HG02870 (cell line): ENCODE measurements at regions not wholly inside any gene's neighbourhood (a gene's known extent, or its start where the extent isn't known, plus 50 kb on each side); places are given as distances from the start of the nearest gene placed in this dataset.

ENCODE experiments used
- ATAC-seq: cut with Tn5 transposase; IDR thresholded peaks from one replicate; pipeline ENCODE4 v1.9.1; 2021; ENCODE audit warnings: mild to moderate bottlenecking, moderate library complexity; ENCODE audit not compliant: unreplicated experiment

DNA sequence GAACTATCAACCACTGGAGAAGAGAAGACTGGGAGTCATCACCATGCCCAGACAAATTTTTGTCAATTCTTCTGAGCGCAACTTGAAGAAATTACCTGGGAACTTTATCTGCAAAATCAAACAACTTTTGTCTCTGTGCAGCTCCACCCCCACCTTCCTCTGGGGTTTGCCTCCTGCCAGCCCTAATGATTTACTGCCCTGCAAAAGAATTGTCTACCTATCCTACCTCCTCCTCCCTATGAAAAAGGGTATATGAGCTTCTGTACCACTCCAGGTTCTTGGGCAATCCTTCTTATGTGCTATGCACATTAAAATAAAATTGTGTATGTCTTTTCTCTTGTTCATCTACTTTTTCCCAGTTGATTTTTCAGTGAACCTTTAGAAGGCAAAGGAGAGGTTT lies 191.9 kb downstream of the URB2 start:
- no peak for ATAC-seq

DNA sequence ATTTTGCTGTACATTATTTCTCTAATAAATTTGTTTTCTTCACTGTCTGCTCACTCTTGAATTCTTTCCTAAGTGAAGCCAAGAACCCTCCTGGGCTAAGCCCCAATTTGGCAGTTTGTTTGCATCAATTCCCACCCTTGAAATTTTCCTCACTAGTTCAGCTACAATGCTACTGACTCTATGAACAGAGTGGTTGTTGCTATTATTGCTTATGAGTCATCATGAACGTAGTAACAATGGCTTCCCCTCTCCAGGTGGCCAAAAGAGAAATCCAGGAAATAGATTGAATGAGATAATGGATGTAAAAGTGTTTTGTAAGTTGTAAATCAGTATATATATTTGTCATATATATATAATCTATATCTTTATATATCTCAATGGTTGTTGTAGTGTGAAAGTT lies 193.0 kb downstream of the URB2 start:
- no peak for ATAC-seq

DNA sequence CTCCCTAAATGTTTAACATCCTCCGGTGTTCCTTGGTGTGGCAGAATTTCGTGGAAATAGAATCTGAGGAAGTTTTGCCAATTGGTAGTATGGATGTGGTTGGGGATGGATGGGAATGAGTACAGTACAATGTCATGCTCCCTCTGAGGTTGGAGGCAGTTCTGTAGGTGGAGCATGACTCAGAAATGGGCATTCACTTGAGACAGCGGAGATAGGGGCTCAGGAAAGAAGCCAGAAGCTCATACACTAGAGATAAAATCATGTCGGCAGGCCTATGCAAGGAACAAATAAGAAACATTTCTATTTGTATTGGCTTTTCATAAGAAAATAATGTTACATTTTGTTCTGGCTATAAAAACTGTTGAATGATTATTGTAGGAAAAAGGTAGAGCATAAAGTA lies 196.0 kb downstream of the URB2 start:
- no peak for ATAC-seq

DNA sequence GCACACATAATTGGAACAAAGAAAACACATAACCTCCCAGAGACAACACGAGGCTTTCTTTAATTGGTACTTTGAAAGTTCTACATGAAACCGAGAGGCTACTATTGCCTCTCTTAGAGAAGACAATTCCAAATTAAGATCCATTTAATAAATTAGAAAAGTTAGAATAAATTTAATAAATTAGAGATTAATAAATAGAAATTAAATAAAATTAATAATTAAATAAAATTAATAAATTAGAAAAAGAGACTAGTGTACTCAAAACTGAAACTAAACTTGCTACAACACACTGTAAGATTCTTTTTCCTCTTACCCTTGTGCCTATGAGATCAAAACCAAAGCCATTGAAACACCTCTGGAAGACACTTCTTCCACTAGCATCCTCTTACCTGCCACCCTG lies 199.0 kb downstream of the URB2 start:
- no peak for ATAC-seq

DNA sequence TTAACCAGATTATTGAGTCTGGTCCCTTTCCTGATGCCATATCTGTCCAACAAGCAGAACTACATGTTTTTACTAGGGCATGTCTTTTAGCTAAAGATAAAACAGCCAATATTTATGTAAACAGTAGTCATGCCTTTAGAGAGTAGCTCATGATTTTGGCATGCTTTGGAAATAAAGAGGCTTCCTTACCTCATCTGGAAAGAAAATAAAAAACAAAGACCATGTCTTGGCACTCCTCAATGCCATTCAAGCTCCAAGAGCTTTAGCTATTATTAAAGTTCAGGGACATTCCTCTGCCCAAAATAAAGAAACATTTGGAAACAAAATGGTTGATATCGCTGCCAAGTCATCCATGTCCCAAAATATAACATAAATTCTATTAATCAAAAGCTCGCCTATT lies 202.4 kb downstream of the URB2 start:
- no peak for ATAC-seq

DNA sequence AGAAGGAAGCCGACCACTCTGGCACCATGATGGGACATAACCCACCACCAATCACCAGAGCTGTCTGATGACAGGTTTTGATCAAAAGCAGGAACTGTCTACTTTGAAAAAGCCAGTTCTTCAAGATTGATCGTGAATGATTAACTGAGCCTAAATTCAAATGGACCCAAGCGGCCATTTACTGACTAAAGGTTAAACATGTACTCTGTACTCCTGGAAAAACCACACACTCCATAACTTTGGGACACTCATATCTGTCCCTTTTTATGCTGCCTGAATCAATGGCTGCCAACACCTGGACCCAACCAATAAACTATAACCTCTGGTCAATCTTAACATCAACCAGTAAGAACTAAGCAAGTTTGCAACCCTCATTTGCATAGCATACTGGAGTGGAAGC lies 206.6 kb downstream of the URB2 start:
- ATAC-seq: no peak

DNA sequence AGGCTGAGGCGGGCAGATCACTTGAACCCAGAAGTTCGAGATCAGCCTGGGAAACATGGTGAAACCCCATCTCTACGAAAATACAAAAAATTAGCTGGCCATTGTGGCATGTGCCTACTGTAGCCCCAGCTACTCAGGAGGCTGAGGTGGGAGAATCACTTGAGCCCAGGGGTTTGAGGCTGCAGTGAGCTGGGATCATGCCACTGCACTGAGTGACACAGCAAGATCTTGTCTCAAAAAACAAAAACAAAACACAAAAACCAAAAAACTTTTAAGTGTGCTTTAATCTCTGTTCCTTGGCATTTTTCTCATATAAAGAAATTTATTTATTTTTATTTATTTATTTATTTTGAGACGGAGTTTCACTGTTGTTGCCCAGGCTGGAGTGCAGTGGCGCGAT lies 208.2 kb downstream of the URB2 start:
- ATAC-seq: no peak

DNA sequence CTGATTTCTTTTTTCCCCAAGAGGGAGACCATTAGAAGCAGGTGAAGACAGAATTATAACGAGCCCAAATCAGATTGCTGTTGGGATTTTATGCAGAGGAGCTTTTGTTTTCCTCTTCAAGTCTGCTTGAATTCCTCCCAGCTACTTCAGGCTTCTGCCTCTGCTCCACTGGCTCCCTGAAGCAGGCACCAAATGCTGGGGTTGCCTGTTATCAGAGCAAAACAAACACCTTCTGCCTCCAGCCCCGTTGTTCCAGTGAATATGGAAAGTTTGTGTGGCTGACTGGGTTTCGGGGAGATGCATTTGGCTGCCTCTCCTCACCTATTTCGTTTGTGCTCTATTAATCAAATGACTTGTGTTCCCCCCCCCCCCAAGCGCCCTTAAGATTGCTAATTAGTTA lies 209.2 kb downstream of the URB2 start:
- no peak for ATAC-seq

DNA sequence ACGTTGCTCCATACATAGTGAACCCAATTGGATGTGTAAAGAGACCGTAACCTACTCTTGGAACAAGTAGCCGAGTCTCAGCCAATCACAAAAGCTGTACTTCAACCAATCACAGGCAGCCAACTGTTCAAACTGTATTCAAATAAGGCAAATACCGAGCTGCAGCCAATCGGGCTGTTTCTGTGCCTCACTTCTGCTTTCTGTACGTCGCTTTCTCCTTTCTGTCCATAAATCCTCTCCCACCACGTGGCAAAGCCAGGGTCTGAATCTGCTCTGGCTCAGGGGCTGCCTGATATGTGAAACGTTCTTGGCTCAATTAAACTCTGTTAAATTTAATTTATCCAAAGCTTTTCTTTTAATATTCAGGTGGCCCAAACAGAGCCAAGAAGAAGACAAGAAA lies 210.3 kb downstream of the URB2 start:
- ATAC-seq: no peak

DNA sequence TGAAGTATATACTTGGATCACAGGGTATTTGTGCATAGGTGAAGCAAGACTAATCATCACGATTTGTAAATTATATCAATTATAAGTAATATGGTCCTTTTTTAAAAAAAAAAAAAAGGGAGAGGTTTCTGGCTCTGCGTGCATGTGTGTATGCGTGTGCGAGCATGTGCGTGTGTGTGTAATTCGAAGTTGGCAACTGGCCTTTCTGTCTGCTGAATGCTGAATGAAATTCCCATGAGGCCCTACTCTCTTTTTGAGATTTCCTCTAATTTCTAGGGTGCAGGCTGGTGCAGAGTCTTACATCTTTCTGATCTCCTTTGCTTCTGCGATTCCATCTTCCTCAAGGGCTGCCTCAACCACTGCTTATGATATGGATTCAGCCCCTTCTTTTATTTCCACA lies 212.2 kb downstream of the URB2 start:
- no peak for ATAC-seq

DNA sequence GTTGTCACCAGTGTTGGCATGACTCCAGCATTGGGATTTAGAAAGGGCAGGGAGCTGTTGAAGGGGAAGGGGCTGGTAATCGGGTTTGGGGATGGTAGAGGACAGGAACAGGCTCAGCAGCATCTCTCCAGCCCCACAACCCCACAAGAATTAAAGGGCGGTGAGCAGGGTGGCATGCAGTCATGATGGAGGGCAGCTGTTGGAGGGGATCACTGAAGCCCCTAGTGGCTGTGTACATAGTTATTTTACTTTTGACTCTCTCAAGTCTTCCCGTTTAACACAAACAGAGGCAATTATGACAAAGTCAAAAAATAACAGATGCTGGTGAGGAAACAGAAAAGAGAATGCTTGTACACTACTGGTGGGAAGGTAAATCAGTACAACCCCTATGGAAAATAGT lies 213.8 kb downstream of the URB2 start:
- no peak for ATAC-seq

DNA sequence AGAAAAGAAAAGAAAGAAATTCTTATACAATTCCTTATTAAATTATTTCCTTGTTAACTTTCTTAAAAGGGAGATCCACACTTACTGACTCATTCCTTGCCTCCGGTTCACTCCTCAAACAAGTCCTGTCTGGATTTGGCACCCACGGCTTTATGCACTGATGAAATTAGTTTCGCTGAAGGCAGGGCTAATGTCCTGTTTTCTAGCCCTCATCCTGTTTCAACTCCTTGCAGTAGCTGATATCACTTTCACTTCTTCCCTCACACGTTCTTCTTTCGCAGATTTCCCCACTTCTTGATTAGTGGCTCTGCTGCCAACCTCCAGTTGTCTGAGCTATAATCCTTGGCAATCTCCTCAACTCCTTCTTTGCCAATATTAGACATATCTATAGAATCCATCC lies 215.2 kb downstream of the URB2 start:
- no peak for ATAC-seq

DNA sequence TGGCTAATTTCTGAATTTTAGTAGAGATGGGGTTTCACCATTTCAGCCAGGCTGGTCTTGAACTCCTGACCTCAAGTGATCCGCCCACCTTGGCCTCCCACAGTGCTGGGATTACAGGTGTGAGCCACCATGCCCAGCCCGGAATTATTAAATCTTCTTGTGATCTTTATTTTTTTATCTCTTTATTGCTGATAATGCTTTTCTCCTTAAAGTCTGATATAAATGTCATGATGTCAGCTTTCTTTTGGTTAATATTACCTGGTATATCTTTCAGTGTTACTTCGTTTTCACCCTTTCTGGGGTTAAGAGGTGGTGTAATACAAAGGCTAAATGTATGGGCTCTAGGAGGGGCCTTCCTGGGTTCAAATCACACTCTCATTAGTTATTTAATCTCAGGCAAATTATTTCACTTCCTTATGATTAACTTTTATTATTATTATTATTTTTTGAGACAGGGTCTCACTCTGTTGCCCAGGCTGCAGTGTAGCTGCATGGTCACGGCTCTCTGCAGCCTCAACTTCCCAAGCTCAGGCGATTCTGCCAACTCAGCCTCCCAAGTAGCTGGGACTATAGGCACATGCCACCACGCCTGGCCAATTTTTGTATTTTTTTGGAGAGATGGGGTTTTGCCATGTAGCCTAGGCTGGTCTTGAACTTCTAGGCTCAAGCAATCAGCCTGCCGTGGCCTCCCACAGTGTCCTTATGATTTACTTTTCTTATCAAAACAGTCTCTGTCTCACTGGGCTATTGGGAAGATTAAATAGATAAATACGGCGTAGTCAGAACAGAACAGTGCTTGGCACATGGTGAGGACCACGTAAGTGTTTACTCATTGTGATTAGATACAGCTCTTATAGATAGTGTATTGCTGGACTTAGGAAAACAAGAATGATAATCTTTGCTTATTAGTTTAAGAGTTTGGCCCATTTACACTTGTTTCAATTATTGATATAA lies 216.5 kb downstream of the URB2 start:
- ATAC-seq: no peak

DNA sequence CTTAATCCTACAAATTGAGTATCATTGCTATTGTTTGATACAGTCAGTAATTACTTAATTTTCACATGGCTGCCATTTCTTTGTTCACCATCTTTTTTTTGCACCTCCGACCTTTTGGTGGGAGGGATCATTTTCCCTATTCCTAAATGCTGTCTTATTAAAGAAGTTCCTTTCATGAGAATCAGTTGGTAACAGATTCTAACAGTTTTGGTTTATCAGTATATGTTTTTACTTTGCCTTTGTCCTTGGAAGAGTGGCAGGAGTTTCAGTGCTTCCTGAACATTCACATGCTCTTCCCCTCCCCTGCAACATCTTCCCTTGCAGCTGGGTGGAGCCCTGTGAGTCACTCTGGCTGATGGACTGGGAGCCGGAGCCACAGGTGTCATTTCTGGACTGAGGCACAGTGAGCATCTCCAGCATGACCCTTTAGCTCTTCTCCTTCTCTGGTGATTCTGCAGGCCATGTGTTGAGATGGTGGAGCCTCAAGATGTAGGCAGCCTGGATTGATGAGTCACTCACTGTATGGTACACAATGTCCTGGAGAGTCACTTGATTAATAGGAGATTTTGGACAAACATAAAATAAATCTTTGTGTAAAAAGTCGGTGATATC lies 217.7 kb downstream of the URB2 start:
- ATAC-seq: no peak

DNA sequence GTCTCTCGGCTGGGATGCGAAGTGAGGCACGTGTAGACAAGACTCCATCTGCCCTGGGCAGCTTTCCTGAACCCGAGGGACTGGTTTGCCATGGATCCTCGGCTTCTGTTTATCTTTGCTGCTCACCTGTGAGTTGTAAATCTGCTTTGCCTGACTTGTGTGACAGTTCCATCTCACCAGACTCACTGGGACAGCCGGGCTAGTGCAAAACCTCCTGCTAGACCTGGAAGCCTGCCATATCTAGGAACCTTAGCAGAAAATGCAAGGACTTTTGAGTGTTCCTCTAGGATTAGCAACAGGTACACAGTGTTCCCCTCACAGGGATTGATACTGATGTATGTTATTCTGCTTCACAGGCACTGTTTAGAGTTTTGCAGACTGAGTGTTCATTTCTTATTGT lies 218.6 kb downstream of the URB2 start:
- no peak for ATAC-seq

DNA sequence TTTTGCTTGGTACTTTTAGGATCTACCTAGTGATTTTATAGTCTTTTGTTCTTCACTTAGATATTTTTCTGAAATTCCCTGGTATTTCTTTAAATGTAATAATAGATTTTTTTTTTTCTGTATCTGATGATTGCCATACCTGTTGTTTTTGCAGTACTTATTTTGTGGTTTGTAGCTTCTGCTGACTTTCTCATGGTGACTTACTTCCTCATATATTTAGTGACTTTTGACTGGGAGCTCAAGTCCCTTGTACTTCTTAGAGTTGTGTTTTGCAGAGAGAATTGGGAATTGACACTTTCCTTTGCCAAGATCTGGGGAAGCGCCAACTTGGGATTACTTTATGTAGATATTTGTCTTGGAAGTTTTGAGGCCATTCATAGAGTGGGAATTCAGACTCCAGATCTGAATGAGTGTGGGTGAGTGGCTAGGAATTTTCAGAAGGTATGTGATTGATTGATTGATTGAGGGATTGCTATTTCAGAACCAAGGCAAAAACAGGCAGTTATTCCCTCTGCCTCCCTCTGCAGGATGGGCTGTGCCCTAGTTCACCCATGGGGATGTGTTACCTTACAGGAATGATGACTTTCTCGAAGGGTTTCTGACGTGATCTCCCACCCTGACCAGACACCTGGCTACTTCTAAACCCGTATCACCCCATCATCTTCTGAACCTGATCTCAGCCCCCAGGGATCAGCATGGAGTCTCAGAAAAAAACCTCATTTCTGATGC lies 219.5 kb downstream of the URB2 start:
- no peak for ATAC-seq

DNA sequence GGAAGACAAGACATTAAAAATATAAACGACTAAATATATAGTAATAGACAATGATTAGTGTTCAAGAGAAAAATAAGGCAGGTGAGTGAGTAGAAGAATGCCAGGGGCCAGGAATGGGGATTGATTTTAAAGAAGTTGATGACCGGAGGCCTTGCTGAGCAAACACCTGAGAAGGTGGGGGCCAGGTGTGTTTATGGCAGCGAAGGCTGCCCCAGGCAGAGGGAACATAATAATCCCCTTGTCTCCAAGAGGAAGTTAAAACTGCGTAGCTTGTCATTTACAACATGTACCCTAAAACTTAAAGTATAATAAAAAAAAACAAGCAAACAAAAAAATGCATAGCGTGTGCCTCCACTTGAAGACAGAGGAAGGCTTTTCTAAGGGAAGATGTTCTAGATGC lies 220.3 kb downstream of the URB2 start:
- no peak for ATAC-seq

DNA sequence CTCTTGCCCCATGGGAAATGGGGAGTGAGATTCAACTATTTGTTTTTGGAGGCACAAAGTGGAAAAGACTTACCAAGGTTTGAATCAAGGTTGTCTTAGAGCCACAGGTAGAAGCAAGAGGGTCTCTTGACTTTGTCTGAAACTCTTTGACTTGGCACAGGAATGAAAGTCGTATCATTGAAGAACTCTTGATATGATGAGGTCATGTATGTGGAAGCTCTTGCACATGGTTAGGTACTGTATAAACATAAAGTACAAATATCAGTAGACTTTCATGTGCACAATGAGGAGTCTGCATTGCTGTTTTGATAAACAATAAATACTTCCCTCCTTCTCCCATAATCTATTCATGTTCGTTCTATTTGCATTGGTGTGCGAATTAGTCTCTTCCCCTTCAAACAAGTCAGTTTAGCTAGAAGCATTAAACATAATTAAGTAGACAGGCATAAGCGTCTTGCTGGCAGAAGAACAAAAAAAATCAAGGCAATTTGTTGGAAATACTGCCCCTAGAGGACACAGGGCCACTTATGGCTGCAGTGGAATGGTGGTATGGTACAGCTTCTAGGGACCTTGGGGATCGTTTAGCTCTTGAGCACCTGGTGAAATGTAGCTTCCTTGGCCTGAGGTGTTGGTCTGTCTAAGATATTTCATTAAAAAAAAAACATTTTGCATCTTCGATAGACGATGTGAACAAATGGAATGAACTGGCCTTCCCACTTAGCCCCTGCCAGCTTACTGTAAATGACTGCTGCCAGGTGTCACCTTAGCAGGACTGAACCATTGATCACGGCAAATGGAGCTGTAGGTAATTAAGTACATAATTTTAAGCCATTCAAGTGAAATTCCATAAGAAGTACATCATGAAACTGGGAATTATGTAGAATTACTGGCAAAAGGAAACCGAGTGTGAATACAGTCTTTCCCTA lies 218.0 kb upstream of the GALNT2 start:
- no peak for ATAC-seq

DNA sequence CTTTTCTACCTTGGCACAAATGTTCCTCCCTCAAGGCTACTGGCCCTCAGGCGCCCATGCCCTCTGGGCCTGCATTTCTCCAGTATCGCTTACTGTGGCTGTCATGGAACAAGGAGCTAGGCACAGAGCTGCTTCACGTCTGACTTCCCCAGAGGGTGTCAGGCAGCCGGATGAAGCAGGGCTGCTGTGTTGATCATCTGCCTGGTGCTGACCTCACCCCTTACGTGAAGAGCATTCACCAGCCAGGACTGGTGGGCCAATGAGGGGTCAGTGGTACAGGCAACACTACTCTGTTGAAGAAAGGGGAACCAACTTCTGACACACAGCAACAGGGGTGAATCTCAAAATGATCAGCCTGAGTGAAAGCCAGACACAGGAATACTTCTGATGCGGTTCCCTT lies 215.5 kb upstream of the GALNT2 start:
- ATAC-seq: no peak

DNA sequence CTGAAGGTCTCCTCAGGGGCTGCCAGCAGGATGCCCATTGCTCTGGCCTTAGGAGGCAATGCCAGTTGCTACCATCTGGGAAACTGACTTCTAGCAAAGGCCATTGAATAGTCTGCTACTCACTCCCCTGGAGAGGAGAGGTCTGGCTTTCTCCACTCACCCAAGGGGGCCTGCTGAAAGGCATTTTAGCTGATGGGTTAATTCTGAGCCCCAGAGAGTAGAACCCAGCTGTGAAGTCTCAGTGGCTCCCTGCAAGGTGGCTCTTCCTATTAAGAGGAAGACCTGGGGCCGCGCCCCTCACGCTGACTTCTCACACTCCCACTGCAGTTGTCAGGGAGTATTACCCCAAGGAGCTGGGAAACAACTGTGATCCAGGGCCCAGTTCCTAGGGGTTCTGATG lies 213.3 kb upstream of the GALNT2 start:
- ATAC-seq: no peak

DNA sequence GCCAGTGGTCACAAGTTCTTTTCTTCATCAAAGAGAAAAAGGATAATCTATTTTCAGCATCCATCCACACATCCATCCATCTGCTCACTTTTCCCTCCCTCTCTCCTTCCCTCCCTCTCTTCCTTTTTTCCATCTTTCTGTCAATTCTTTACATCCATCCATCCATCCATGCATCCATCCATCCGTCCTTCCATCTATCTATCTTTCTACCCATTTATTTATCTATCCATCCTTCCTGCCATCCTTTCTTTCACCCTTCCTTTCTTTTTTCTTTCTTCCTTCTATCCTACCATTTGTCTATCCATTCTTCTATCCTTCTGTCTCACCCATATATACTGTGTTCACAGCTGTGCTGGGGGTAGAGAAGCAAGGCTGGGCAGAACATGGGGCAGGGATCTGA lies 212.4 kb upstream of the GALNT2 start:
- ATAC-seq: no peak
